ENCODE measurements at regions not wholly inside any gene's neighbourhood (a gene's known extent, or its start where the extent isn't known, plus 50 kb on each side); places are given as distances from the start of the nearest gene placed in this dataset.

DNA sequence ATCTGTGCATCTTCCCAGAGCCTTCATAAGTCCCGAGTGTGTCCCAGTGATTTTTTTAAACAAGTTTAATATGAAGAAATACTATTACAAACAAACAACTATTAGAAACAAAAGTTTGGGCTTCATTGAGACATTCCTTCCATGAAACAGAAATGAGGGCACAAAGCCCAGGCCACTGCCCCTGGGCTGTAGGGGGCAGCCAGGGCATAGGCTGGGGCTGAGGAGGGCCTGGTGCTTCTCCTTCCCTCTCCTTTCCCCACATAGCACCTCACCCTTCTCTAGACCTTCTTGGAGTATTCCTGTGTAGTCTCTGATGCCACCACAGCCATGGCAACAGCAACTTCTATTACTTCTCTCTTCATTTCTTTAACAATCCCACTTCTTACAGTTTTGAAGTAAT lies 348.2 kb downstream of the IRX2 start:
- no peak for FAIRE-seq
- DNase-seq (ENCODE audit: extremely low spot score, insufficient read length, low read depth): no peak

DNA sequence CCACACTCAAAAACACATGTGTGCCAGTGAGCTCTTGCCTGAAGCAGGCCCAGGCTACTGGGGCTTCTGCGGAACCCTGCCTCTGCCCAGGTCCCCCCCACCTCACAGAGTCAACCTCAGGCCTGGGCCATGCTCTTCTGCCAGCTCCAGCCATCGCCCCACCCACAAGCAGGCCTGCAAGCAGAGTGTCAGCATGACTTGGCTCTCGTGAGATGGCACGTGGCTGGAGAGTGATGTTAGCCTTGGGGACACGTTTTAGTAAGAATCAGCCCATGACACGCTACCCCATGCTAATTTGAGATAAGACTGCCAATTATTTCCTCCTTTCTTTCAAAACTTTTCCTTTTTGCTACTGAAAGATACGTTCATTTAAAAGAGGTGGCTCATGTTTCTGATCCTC lies 351.7 kb downstream of the IRX2 start:
- DNase-seq (ENCODE audit: extremely low spot score, insufficient read length, low read depth) (no peak), FAIRE-seq (no peak)

GRCh38 chr5:2399096-2399495 lies 352.4 kb downstream of the IRX2 start:
- DNase-seq (ENCODE audit: extremely low spot score, insufficient read length, low read depth): no peak
- FAIRE-seq: no peak

- no peak for FAIRE-seq
- DNase-seq (ENCODE audit: extremely low spot score, insufficient read length, low read depth): no peak
Observed at GRCh38 chr5:2393556-2393955, 357.9 kb downstream of the IRX2 start.

DNA sequence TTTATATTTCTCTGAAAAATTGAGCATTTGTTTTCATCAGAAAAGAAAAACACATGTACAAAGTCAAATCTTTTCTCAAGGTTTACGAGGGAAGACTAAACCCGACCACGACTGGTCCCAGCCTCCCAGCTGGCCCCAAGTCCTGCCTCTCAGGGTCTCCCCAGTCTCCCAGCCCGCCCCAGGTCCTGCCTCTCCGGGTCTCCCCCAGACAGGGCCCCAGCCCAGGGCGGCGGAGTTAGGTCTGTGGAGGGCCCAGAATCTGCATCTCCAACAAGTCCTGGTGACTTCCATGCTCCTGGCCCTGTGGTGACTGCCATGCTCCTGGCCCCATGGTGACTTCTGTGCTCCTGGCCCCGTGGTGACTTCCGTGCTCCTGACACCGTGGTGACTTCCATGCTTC lies 359.9 kb downstream of the IRX2 start:
- FAIRE-seq (no peak), DNase-seq (ENCODE audit: extremely low spot score, insufficient read length, low read depth) (no peak)

GRCh38 chr5:2391021-2391420 lies 360.5 kb downstream of the IRX2 start:
- DNase-seq (ENCODE audit: extremely low spot score, insufficient read length, low read depth) (no peak), FAIRE-seq (no peak)

- FAIRE-seq (no peak), DNase-seq (ENCODE audit: extremely low spot score, insufficient read length, low read depth) (no peak)
Observed at GRCh38 chr5:2388571-2388970, 362.9 kb downstream of the IRX2 start.

GRCh38 chr5:2387634-2388325 lies 363.7 kb downstream of the IRX2 start:
- FAIRE-seq: no peak

DNA sequence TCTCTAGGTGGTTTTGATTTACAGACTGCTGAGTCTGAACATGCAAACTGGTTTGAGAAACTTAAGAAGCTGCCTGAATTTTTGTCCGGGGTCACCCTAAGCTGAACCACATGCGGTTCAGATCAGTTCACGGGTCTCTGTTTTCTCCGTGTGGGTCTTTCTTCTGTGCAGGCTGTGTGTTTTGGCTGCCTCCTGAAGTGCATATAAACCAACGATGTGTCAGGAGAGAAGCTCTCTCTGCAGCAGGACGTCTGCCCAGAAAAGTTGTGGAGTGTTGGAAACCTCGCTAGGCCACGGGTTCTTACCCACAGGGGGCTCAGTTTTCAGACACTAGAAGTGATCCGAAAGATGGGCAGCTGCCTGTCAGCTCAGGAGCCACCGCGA lies 364.2 kb downstream of the IRX2 start:
- DNase-seq (ENCODE audit: extremely low spot score, insufficient read length, low read depth): no peak
- no peak for FAIRE-seq

More at GRCh38 chr5:2387634-2388325, 363.7 kb downstream of the IRX2 start:
- no peak for DNase-seq (ENCODE audit: extremely low spot score, insufficient read length, low read depth)

DNA sequence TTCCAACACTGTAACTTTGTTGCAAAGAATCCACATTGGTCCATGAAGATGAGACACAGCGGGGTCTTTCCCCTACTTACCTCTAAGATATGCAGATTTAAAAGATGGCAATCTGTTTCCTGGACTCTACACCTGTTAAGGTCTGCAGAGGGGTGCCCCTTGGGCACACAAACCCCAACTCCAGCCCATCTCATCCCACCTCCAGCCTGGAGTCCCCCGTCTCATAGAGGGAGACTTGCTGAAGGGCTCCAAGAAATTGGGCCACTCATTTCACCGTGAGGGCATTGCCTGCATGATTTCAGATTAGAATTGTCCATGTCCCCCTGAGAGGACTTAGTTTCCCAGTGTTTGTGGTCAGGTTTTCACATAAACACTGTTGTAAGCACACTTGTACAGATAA lies 365.7 kb downstream of the IRX2 start:
- FAIRE-seq (no peak), DNase-seq (ENCODE audit: extremely low spot score, insufficient read length, low read depth) (no peak)

GRCh38 chr5:2383698-2384065 lies 367.8 kb downstream of the IRX2 start:
- no peak for FAIRE-seq
- DNase-seq (ENCODE audit: extremely low spot score, insufficient read length, low read depth): no peak

GRCh38 chr5:2382776-2383697 lies 368.4 kb downstream of the IRX2 start:
- DNase-seq (ENCODE audit: extremely low spot score, insufficient read length, low read depth) (no peak), FAIRE-seq (no peak)

DNA sequence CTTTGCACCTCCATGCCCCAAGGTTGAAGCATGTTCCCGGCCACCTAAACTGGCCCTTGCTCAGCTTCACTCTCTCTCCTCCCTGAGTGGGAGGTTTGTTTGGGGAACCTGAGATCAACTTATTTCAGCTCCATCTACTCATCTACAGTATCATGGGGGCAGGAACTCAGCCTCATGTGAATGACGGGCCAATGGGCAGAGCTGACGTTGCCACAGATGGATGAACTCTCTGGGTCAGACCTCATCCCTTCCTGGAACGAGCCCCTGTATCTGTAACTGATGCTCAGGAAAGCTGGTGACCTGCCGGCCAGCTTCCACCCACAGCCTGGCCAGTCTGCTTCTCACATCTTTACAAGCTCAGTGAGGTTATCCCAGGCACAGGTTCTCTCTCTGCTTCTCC lies 369.6 kb downstream of the IRX2 start:
- FAIRE-seq (no peak), DNase-seq (ENCODE audit: extremely low spot score, insufficient read length, low read depth) (no peak)

DNA sequence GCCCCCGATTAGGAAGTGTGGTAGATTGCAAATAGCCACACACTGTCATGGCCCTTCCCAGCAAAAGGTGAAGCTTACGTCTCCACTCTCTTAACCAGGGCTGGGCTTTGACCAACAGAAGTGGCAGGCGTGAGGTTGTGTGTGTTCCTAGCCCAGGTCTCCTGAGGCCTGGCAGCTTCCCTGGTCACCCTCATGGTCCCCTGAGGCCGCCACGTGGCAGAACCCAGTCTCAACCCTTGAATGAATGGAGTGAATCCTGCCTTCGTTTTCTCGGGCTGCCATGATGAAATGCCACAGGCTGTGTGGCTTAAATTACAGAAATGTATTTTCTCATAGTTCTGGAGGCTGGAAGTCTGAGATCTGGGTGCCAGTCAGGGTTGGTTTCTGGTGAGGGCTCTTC lies 370.4 kb downstream of the IRX2 start:
- no peak for FAIRE-seq
- no peak for DNase-seq (ENCODE audit: extremely low spot score, insufficient read length, low read depth)

DNA sequence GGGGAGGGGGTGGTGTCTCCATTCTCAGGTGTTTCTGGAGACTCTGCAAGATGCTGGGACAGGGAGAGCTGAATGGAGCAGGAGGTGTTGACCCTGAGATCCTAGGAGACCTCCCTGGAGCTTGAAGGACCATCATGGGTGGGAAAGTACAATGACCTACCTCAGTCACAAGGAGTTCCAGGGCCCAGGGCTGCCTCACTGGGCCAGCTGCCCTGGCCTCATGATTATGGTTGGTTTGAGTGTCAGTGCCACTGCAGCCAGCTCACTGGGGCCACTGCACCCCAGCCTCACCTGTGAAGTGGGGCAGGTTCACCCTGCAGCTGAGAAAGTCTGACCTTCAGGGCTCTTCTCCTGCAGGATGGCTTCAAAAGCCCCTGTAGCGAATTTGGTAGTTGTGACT lies 372.5 kb downstream of the IRX2 start:
- DNase-seq (ENCODE audit: extremely low spot score, insufficient read length, low read depth) (no peak), FAIRE-seq (no peak)

- no peak for FAIRE-seq
- no peak for DNase-seq (ENCODE audit: extremely low spot score, insufficient read length, low read depth)
Observed at GRCh38 chr5:2378108-2378507, 373.4 kb downstream of the IRX2 start.

DNA sequence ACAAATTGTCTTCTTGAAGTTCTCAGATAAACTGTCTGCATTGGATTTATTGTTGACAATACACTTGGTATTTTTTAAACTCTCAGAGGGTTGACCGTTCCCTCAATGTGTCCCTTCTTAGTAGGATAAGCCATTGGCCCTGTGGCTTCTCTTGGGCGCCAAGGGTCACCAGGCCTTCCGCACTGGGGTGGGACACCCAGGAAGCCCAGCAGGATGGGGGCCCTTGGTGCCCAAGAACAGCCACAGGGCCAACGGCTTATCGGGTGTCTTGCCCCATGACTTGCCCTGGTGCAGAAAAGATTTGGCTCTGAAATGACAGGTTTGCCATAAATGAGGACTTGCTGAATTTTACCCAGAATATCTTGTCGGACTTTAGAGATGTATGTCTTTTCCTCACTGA lies 375.0 kb downstream of the IRX2 start:
- FAIRE-seq: no peak
- DNase-seq (ENCODE audit: extremely low spot score, insufficient read length, low read depth): no peak

GRCh38 chr5:2375757-2376250 lies 375.7 kb downstream of the IRX2 start:
- no peak for DNase-seq (ENCODE audit: extremely low spot score, insufficient read length, low read depth)
- FAIRE-seq: no peak

DNA sequence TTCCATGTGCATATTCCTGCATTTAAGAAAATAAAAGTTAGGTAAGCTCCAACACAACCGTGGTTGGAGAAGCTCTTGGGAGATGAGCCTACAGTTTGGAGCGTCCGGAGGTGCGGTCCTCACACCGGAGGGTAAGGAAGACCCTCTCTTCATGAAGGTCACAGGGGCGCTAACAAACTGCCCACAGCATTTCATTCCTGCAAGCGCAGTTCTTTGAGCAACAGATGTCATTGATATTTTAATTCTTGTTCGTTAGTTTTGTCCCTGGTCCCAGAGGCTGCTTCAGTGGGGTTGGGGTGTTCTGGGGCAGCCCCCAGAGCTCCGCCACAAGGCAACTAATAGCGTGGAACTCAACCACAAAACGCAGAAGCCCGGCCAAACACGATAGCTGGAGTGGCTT lies 376.2 kb downstream of the IRX2 start:
- no peak for DNase-seq (ENCODE audit: extremely low spot score, insufficient read length, low read depth)
- FAIRE-seq: no peak

DNA sequence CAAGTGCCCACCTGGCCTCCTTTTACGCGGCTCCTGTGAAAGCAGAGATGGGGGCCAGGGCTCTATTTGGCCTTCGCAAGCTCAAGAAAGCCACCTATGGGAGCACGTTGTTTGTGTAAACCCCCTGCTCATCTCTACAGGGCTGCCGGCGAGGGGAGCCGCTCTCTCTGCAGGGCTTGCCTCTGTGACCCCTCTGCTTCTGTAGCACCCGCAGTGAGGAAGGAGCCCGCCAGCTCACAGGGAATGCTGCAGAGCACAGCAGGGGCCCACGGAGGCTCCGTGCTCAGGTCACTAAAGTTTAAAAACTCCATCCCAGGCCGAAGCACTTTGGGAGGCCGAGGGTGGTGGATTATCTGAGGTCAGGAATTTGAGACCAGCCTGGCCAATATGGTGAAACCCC lies 376.8 kb downstream of the IRX2 start:
- DNase-seq (ENCODE audit: extremely low spot score, insufficient read length, low read depth): no peak
- FAIRE-seq: no peak

GRCh38 chr5:2373631-2374030 lies 377.8 kb downstream of the IRX2 start:
- FAIRE-seq (no peak), DNase-seq (ENCODE audit: extremely low spot score, insufficient read length, low read depth) (no peak)

DNA sequence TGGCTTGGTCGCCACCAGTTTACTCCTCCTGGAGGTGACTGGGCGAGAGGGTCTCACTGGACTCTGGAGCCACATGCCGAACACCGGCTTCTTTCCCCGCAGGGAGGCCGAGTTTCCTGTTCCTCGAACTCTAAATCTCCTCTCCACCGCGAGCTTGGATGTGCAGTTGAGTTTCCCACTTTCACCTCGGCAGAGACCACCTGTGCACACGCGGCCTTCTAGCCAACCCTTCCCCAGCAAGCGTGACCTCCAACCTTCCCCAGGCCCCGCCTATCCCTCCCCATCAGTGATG lies 380.1 kb downstream of the IRX2 start:
- no peak for FAIRE-seq

More for the DNA sequence above, 380.1 kb downstream of the IRX2 start:
- no peak for DNase-seq (ENCODE audit: extremely low spot score, insufficient read length, low read depth)

All from GM18507 (cell line).